SK-N-SH (cell line): ENCODE measurements at regions not wholly inside any gene's neighbourhood (a gene's known extent, or its start where the extent isn't known, plus 50 kb on each side); places are given as distances from the start of the nearest gene placed in this dataset.

ENCODE experiments used
- CTCF ChIA-PET: fragments of 300-600, 350-600 bp; formaldehyde crosslinking; extraction: SDS; loops from one replicate; lab custom pipeline; 2021; lab: Yijun Ruan, JAX
- POLR2A ChIA-PET: fragments of 350-600 bp; sonication (Branson Sonifier 250); formaldehyde crosslinking; extraction: SDS; loops from one replicate; lab custom pipeline; 2020; ENCODE audit warnings: antibody characterized with exemption, inconsistent platforms; lab: Yijun Ruan, JAX
- DNase-seq: peaks from one replicate; pipeline ENCODE4 v3.0.0; 2012
- H2AFZ ChIP-seq: fragments of 200-600 bp; sonication (generic); 2 replicates; pipeline ENCODE4 v1.8.1; 2016; ENCODE audit warnings: antibody characterized with exemption, mild to moderate bottlenecking, low read depth
- H3F3A ChIP-seq: fragments of 200-600 bp; sonication (generic); replicated peaks from 2 replicates; pipeline ENCODE3; 2016; ENCODE audit warnings: antibody characterized with exemption, mild to moderate bottlenecking; ENCODE audit not compliant: insufficient read depth
- H3K27ac ChIP-seq, 2 experiments: fragments of 200-500 bp in 1 of 2; fragments of 200-600 bp in 1 of 2; sonication (Bioruptor generic) in 1 of 2; sonication (generic), shearing (Covaris generic) in 1 of 2; 2 replicates each; pipeline versions ENCODE4 v1.5.1 to v1.6.1; 2014 to 2016; ENCODE audit warnings: low read depth in 2 of 2, inconsistent platforms in 1 of 2, low read length in 1 of 2, mild to moderate bottlenecking in 1 of 2, mixed read lengths in 1 of 2
- H3K27me3 ChIP-seq: fragments of 200-600 bp; sonication (generic), shearing (Covaris generic); 2 replicates; pipeline ENCODE4 v1.6.1; 2016; ENCODE audit warnings: mixed run types; ENCODE audit not compliant: insufficient read depth
- H3K36me3 ChIP-seq, 2 experiments: fragments of 200-500 bp in 1 of 2; fragments of 200-600 bp in 1 of 2; sonication (Bioruptor generic) in 1 of 2; sonication (generic) in 1 of 2; replicated peaks in 1 of 2; 2 replicates each; pipeline versions ENCODE3 to v1.5.1; 2014 to 2016; ENCODE audit warnings: low read length in 1 of 2, mild to moderate bottlenecking in 1 of 2; ENCODE audit not compliant: insufficient read depth in 2 of 2, control insufficient read depth in 1 of 2
- H3K4me1 ChIP-seq, 2 experiments: fragments of 200-500 bp in 1 of 2; fragments of 200-600 bp in 1 of 2; sonication (Bioruptor generic) in 1 of 2; sonication (generic), shearing (Covaris generic) in 1 of 2; 2 replicates each; pipeline versions ENCODE4 v1.5.1 to v1.6.1; 2014 to 2016; ENCODE audit warnings: low read depth in 1 of 2, low read length in 1 of 2, mixed run types in 1 of 2; ENCODE audit not compliant: insufficient read depth in 2 of 2, control insufficient read depth in 1 of 2
- H3K4me2 ChIP-seq: fragments of 200-600 bp; sonication (generic), shearing (Covaris generic); 2 replicates; pipeline ENCODE4 v1.6.1; 2017; ENCODE audit warnings: mixed run types
- H3K4me3 ChIP-seq, 2 experiments: fragments of 200-500 bp in 1 of 2; fragments of 200-600 bp in 1 of 2; sonication (Bioruptor generic) in 1 of 2; sonication (generic), shearing (Covaris generic) in 1 of 2; 2 replicates each; pipeline versions ENCODE4 v1.5.1 to v1.8.1; 2014 to 2016; ENCODE audit warnings: low read depth in 2 of 2, inconsistent platforms in 1 of 2, low read length in 1 of 2, mild to moderate bottlenecking in 1 of 2, mixed read lengths in 1 of 2, moderate library complexity in 1 of 2
- H3K79me2 ChIP-seq: fragments of 200-600 bp; sonication (generic); 2 replicates; pipeline ENCODE4 v1.8.1; 2017; ENCODE audit warnings: mild to moderate bottlenecking; ENCODE audit not compliant: insufficient read depth
- H3K9ac ChIP-seq: fragments of 200-600 bp; sonication (generic); 2 replicates; pipeline ENCODE4 v1.6.1; 2017; ENCODE audit warnings: mixed run types
- H3K9me2 ChIP-seq: fragments of 200-600 bp; sonication (generic); 2 replicates; pipeline ENCODE4 v1.6.1; 2017; ENCODE audit warnings: mixed run types
- H3K9me3 ChIP-seq: fragments of 200-600 bp; sonication (generic); 2 replicates; pipeline ENCODE4 v1.6.1; 2017; ENCODE audit warnings: mixed run types, mild to moderate bottlenecking, moderate library complexity
- H4K20me1 ChIP-seq: fragments of 200-600 bp; sonication (generic); 2 replicates; pipeline ENCODE4 v1.6.1; 2017; ENCODE audit warnings: mild to moderate bottlenecking, mixed run types; ENCODE audit not compliant: insufficient read depth
- ELF1 ChIP-seq: IDR thresholded peaks from 2 replicates; pipeline ENCODE4 v1.4.0; 2012
- GABPA ChIP-seq: IDR thresholded peaks from 2 replicates; pipeline ENCODE4 v1.4.0; 2012; ENCODE audit warnings: low read depth, mild to moderate bottlenecking
- MEF2A ChIP-seq: IDR thresholded peaks from 2 replicates; pipeline ENCODE4 v1.4.0; 2012; ENCODE audit warnings: low read depth, borderline replicate concordance
- RAD21 ChIP-seq: IDR thresholded peaks from 2 replicates; pipeline ENCODE4 v1.6.1; 2012; ENCODE audit warnings: mild to moderate bottlenecking, low read length
- SIN3A ChIP-seq: IDR thresholded peaks from 2 replicates; pipeline ENCODE4 v1.6.1; 2012; ENCODE audit warnings: low read depth, mild to moderate bottlenecking, low read length, moderate library complexity, borderline replicate concordance
- TAF1 ChIP-seq: IDR thresholded peaks from 2 replicates; pipeline ENCODE4 v1.6.1; 2012; ENCODE audit warnings: low read depth, mild to moderate bottlenecking, low read length, moderate library complexity, borderline replicate concordance
- TEAD4 ChIP-seq: IDR thresholded peaks from 2 replicates; pipeline ENCODE4 v1.4.0; 2012; ENCODE audit warnings: mild to moderate bottlenecking, borderline replicate concordance; ENCODE audit not compliant: insufficient read depth
- USF2 ChIP-seq: fragments of 150-350 bp; IDR thresholded peaks from 2 replicates; pipeline ENCODE4 v1.6.1; 2017; ENCODE audit warnings: antibody characterized with exemption, low read length, low read depth, borderline replicate concordance
- WGBS: methylation state at CpG from one replicate; pipeline ENCODE4 v1.1.6; 2017; ENCODE audit warnings: low lambda C conversion rate; 5-methylcytosine and 5-hydroxymethylcytosine counted together
- TF ChIP-seq, protein P1 (sequence below): IDR thresholded peaks from 2 replicates; pipeline ENCODE4 v1.4.0; 2012; ENCODE audit warnings: low read depth
- TF ChIP-seq, protein P2 (sequence below): fragments of 200-600 bp; sonication (generic); IDR thresholded peaks from 2 replicates; pipeline ENCODE4 v1.6.1; 2017; ENCODE audit warnings: antibody characterized with exemption, mild to moderate bottlenecking, moderate library complexity
- TF ChIP-seq, protein P3 (sequence below): IDR thresholded peaks from 2 replicates; pipeline ENCODE4; 2012
- TF ChIP-seq, protein P4 (sequence below): fragments of 150-350 bp; IDR thresholded peaks from 2 replicates; pipeline ENCODE4 v1.6.1; 2016; ENCODE audit warnings: mild to moderate bottlenecking, low read depth, low read length
- TF ChIP-seq, protein P5 (sequence below): IDR thresholded peaks from 2 replicates; pipeline ENCODE4 v1.4.0; 2012; ENCODE audit warnings: low read depth, borderline replicate concordance

- no peaks in the 10 kb centered on the region for H3F3A ChIP-seq
- H3K79me2 ChIP-seq, result no peaks in the 10 kb centered on the region
- H2AFZ ChIP-seq, result no peak overlapping the region
- no peaks in the 10 kb centered on the region for H4K20me1 ChIP-seq
- H3K27me3 ChIP-seq, result no peaks in the 10 kb centered on the region
- H3K36me3 ChIP-seq, result no peaks in the 10 kb centered on the region
- no peaks in the 10 kb centered on the region for H3K9me3 ChIP-seq
- peaks cover 3 to 4% of the 10 kb centered on the region in 2 experiments; a peak in 2 of 4 replicates for H3K4me1 ChIP-seq
- H3K9me2 ChIP-seq, result no peaks in the 10 kb centered on the region
- H3K27ac ChIP-seq, result no peak overlapping the region
- H3K4me2 ChIP-seq, result no peak overlapping the region
- TF ChIP-seq ELF1 (no peak), MEF2A (no peak), TAF1 (no peak)
- TF ChIP-seq, protein P1, sequence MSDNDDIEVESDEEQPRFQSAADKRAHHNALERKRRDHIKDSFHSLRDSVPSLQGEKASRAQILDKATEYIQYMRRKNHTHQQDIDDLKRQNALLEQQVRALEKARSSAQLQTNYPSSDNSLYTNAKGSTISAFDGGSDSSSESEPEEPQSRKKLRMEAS, result no peak
- H3K9ac ChIP-seq, result no peak overlapping the region
- WGBS, result 67% methylated on average over 2 of the region's 2 CpGs
- POLR2A ChIA-PET, result no interaction called here
- H3K4me3 ChIP-seq, result no peak overlapping the region
- CTCF ChIA-PET, result interaction anchor here (0.8 kb wide), 1 partner anchor 10 kb away, joined by 3 read pairs; no protein-coding TSS in a partner anchor
- no peak for DNase-seq
These were observed 202.8 kb downstream of the CDCA7 start for GRCh38 chr2:173557497-173557896.

DNA sequence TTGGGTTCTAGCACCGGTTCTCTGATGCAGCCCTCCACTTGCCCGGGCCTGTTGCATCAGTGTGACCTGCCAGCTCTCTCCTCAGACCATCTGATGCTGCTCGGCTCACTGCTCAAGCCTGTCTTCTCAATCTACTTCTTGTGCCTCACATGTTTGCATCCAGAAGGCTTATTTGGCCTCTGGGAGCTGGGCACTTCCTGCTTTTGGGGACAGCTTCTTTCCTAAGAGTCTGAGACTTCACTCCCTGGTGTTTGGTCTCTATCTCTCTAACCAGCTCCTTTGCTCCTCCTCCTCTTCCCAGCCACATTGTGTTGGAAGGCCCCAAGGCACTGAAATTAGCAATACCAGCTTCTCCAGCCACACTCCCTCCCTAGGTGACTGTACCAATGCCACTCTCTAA is 212.8 kb downstream of the CDCA7 start:
- Histone ChIP-seq H3K27me3 (no peaks in the 10 kb centered on the region), H2AFZ (no peak overlapping the region), H3F3A (no peaks in the 10 kb centered on the region)
- CTCF ChIA-PET, result interaction anchor here (1.0 to 3.0 kb wide), 5 partner anchors 10 to 777 kb away, joined by 3 to 21 read pairs (median 3); no protein-coding TSS in a partner anchor
- TF ChIP-seq MEF2A (no peak), TAF1 (no peak), RAD21 (no peak), USF2 (no peak), GABPA (no peak), TEAD4 (no peak), SIN3A (no peak)
- TF ChIP-seq, protein P2, sequence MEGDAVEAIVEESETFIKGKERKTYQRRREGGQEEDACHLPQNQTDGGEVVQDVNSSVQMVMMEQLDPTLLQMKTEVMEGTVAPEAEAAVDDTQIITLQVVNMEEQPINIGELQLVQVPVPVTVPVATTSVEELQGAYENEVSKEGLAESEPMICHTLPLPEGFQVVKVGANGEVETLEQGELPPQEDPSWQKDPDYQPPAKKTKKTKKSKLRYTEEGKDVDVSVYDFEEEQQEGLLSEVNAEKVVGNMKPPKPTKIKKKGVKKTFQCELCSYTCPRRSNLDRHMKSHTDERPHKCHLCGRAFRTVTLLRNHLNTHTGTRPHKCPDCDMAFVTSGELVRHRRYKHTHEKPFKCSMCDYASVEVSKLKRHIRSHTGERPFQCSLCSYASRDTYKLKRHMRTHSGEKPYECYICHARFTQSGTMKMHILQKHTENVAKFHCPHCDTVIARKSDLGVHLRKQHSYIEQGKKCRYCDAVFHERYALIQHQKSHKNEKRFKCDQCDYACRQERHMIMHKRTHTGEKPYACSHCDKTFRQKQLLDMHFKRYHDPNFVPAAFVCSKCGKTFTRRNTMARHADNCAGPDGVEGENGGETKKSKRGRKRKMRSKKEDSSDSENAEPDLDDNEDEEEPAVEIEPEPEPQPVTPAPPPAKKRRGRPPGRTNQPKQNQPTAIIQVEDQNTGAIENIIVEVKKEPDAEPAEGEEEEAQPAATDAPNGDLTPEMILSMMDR, result no peak
- TF ChIP-seq, protein P1, result no peak
- TF ChIP-seq, protein P3, sequence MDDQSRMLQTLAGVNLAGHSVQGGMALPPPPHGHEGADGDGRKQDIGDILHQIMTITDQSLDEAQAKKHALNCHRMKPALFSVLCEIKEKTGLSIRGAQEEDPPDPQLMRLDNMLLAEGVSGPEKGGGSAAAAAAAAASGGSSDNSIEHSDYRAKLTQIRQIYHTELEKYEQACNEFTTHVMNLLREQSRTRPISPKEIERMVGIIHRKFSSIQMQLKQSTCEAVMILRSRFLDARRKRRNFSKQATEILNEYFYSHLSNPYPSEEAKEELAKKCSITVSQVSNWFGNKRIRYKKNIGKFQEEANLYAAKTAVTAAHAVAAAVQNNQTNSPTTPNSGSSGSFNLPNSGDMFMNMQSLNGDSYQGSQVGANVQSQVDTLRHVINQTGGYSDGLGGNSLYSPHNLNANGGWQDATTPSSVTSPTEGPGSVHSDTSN, result no peak
- TF ChIP-seq, protein P4, sequence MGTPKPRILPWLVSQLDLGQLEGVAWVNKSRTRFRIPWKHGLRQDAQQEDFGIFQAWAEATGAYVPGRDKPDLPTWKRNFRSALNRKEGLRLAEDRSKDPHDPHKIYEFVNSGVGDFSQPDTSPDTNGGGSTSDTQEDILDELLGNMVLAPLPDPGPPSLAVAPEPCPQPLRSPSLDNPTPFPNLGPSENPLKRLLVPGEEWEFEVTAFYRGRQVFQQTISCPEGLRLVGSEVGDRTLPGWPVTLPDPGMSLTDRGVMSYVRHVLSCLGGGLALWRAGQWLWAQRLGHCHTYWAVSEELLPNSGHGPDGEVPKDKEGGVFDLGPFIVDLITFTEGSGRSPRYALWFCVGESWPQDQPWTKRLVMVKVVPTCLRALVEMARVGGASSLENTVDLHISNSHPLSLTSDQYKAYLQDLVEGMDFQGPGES, result no peak
- TF ChIP-seq, protein P5, sequence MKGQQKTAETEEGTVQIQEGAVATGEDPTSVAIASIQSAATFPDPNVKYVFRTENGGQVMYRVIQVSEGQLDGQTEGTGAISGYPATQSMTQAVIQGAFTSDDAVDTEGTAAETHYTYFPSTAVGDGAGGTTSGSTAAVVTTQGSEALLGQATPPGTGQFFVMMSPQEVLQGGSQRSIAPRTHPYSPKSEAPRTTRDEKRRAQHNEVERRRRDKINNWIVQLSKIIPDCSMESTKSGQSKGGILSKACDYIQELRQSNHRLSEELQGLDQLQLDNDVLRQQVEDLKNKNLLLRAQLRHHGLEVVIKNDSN, result no peak
- TF ChIP-seq, all 33 proteins: peak for 0
- no peaks in the 10 kb centered on the region for H3K79me2 ChIP-seq
- no peaks in the 10 kb centered on the region for H4K20me1 ChIP-seq
- POLR2A ChIA-PET, result no interaction called here
- H3K36me3 ChIP-seq, result no peaks in the 10 kb centered on the region
- DNase-seq, result no peak
- H3K27ac ChIP-seq, result no peak overlapping the region
- WGBS, result 80% methylated on average over 3 of the region's 3 CpGs
- no peaks in the 10 kb centered on the region for H3K9me2 ChIP-seq
- H3K9ac ChIP-seq, result no peak overlapping the region
- peaks cover 0 to 2% of the 10 kb centered on the region in 2 experiments; a peak in 2 of 4 replicates for H3K4me1 ChIP-seq
- H3K9me3 ChIP-seq, result no peaks in the 10 kb centered on the region
- no peak overlapping the region for H3K4me2 ChIP-seq
- no peak overlapping the region for H3K4me3 ChIP-seq
